GM18868 (cell line): ENCODE measurements at regions not wholly inside any gene's neighbourhood (a gene's known extent, or its start where the extent isn't known, plus 50 kb on each side); places are given as distances from the start of the nearest gene placed in this dataset.

ENCODE experiments used
- ATAC-seq: cut with Tn5 transposase; IDR thresholded peaks from one replicate; pipeline ENCODE4 v1.9.1; 2021; ENCODE audit warnings: mild to moderate bottlenecking, moderate library complexity; ENCODE audit not compliant: unreplicated experiment

DNA sequence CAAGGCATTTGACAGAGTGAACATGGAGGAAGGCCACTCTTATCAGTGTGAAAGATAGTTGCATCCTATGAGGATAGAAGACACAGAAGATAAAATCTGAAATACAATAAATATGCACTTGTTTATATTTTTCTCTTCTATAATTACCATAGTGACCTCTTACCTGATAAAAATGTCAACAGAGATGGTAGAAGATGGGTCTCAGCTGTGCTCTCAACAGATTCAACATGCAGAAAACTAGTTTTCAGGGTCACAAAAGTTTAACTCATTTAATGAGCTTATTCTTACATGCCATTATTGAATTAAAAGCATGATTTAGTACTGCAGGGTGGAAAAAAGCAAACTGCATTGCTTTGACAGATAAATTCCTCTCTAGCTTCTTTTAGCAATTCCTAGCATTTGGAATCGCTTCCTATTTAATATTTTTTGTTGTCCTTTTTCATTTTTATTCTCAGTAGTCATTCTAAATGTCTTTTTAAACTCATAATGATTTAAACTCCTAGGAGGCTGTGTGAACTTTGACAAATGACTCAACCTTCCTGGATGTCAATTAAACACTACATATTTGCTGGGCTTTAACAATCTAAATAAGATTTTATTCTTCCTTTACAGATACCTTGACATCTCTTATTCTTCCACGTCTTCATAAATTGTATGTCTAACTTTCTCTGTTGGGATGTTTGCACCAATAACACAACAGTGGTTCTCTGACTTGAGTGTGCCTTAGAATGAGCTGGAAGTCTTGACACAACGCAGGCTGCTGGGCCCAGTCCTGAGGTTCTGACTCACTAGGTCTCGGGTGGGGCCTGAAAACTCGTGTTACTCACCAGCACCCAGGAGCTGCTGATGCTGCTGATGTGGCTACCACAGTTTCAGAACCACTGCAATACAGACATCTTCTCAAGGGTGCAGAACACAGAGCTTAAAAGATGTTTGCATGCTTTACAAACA lies 565.5 kb upstream of the IGFBP3 start:
- no peak for ATAC-seq

DNA sequence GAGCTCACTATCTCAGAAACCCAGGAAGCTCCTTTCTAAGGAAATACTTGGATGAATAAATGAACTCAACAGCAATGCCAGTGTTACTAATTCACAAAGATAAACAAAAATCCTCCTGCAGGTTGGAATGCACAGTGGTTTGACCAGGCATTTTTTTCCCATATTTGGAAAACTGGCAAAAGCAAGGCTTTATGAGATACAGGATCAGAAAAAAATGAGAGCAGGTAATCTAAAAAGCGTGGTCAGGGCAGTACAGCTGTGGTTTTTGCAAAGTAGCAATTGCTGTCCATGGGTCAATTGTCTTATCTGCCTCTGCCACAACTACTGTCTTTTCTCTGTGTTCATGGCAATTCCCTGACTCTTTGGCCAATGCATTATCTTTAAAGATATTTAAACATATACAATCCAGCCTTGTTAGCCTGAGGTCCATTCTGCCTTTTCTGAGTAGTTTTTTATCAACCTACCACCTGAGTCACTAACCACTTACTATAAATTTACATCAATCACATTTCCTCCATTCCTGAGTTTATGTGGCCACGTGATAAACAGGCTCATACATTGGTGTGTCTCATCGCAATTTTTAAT lies 564.5 kb upstream of the IGFBP3 start:
- no peak for ATAC-seq

DNA sequence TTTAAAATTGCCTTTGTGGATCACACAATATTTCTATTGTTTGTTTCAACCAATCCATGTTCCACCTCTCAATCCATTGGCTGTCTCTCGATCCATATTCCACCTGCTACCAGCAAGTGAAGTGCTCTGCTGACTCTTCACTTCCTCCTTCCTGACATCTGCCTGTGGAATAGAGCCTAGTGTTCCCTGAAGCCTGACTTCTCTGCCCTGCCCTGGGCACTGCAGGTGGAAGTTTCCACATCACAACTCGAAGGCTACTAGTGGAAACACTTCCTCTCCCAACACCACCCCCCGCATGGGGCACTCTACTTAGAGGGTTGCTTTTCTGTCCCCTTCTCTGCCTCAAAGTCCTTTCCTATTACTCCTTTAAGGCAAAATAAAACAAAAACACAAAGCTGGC lies 563.8 kb upstream of the IGFBP3 start:
- no peak for ATAC-seq

DNA sequence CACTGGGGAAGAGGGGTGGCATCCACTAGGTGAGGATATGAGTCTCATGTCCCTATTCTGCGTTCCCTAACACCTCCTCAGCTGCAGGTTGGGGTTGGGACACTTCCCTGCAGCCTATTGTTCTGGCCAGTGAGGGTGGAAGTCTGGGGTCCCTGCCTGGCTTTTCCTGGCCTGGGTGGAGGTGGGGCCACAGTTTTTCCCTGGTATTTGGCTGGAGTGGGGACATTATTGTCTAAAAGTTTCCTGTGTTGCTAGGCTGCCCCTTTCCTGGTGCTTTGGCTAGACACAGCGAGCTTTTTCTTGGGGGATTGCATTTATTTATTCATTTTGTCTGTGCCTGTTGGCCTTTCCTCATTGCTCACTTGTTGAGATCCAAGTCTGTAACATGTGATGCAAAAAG lies 559.5 kb upstream of the IGFBP3 start:
- ATAC-seq, result no peak

DNA sequence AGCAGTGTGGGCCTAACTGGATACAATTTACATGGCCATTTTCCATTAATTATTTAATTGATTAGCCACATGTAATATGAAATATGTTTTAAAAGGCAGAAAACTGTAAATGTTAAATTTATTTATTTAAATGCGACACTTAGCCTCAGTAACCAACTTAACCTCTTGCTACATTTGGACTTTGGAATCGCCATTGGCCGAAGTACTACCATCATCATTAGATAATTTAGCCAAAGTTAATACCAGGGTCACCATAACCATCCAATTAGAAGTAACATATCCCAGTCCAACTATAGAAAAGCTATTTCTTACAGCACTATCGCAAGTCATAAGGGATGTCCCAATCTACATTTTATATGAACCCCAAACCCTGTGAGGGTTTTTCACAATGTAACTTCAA lies 558.6 kb upstream of the IGFBP3 start:
- no peak for ATAC-seq

DNA sequence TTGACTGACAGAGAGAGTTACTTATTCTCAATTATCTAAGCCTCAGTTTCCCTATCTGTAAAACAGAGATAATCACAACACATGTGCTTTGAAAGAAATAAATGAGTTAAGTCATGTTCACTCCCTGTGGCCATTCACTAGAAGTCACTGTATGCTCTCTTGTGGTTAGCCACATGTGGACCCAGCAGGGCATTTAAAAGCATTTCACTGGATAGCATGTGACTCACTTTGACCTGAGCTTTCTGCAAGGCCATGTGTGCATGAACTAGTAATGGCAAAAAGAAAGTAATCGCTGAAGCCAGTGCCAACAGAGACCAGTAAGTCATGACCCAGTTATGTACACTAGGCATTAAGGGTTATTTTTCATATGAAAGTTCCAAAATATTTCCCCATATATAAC lies 557.0 kb upstream of the IGFBP3 start:
- ATAC-seq, result no peak

DNA sequence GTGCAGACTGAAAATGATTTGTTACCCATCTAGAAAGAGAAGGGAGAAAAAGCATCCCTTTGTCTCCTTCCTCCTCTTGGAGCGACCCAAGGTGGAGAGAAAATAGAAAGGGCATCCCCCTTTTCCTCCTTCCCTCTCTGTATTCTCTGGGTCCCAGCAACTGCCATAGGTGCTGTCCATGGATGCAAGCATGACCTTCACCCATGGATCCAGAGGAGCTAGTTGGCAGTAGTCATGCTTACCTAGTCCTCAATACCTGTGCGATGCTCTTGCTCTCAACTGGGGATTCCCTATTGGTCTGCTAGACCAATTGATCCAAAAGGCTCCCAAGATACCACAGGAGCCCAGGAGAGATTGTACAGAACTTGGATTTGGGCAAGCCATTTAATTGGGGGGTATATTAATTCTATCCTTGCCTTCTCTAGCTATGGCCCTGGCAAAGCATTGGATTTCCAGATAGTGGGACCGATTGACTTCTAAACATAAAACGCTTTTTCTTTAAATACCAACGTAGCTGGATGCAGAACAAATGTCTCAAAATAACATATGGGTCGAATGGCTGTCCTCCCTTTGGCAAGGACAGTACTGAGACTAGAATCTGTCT lies 547.8 kb upstream of the IGFBP3 start:
- no peak for ATAC-seq

DNA sequence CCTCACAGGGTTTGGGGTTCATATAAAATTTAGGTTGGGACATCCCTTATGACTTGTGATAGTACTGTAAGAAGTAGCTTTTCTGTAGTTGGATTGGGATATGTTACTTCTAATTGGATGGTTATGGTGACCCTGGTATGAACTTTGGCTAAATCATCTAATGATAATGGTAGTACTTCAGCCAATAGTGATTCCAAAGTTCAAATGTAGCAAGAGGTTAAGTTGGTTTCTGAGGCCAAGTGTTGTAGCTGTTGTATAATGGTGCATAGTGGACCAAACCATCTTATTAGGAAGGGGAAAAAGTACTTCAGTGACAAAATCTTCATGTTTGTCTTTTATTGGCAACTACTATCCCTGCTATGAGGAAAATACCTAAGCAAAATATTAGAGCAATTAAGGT lies 542.1 kb upstream of the IGFBP3 start:
- no peak for ATAC-seq

DNA sequence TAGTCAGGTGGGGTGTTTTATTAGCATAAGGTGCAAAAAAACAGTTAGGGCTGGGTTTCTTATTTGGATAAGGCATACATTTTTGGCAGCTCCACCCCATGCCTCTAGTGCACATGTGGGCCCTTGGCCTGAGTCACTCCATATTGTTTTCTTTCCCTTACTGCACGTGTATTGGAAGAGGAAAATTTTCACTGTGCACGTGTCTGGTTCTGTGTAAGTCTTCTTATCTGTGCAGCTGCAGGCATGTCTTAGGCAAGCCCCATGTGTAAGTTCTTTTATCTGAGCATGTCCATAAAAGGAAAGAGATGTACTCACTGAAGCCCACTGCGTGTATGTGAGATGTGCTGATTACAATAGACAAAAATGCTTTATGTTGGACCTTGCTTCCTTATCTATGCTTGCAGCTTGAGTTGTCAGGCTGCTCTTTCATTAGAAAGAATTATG lies 540.3 kb upstream of the IGFBP3 start:
- ATAC-seq, result no peak

DNA sequence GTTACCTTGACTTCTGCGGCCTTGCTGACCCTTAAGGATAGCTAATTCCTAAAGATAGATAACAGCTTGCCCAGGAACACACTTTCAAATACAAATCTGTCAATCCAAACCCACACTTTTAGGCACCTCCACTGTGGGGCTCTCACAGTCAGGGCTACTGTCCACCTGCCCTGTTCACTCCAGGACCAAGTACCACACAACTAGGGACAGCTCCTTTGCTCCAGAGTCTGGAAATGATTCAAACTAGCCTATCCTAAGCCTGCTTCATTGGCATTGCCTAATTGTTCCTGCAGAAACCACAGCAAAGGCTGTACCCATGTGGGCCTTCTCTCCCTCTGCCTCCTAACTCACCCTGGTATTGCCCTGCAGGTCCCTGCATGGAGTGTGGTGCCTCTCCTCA lies 538.9 kb upstream of the IGFBP3 start:
- ATAC-seq, result no peak

DNA sequence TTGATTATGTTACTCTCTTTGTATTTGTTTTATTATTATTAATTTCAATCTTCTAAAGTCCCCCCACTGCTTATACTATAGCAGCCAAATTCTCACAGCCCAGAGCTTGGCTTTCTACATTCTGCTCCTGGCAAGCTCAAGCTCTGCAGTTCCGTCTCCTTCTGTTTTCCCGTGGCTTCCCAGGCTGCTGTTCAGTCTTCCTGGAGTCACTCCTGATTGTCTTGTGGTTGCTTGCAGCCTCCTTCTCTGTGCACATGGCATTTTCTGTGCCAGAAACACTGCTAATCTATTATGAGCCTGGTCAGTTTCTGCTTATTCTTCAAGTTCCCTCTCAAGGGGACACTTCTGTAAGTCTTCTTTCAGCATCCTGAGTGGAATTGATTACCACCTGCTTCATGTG lies 533.7 kb upstream of the IGFBP3 start:
- ATAC-seq, result no peak

DNA sequence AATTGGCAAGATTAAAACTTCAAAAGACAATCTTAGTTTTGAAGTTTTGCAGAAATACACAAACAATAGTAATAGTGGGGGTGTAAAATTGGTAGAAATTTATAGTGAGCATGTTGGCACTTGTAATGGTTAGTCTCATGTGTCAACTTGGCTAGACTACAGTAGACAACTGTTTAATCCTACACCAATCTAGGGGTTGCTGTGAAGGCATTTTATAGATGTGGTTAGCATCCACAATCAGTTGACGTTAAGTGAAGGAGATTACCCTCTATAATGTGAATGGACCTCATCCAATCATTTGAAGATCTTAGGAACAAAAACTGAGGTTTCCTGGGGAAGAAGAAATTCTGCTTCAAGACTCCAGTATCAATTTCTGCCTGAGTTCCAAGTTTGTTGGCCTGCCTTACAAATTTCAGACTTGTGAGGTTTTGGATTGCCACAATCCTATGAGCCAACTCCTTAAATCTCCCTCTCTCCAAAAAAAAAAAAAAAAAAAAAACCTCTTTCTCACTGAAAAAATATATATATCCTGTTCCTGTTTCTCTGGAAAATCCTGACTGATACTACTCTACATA lies 531.6 kb upstream of the IGFBP3 start:
- ATAC-seq, result no peak

DNA sequence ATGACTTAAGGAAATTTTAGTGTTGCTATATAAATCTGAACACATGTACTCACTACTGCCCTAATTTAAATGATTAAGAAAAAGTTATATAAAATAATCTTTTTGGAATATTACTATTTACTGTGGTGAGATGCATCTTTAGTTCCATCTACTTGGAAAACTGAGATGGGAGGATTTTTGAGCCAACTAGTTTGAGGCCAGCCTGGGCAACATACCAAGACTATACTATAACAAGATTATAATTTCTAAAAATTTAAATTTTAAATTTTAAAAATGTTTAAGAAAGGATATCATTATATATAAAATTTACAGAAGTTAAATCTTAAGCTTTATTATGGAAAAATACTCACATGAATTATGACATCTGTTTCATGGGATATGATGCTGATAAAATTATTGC lies 530.8 kb upstream of the IGFBP3 start:
- ATAC-seq, result no peak

DNA sequence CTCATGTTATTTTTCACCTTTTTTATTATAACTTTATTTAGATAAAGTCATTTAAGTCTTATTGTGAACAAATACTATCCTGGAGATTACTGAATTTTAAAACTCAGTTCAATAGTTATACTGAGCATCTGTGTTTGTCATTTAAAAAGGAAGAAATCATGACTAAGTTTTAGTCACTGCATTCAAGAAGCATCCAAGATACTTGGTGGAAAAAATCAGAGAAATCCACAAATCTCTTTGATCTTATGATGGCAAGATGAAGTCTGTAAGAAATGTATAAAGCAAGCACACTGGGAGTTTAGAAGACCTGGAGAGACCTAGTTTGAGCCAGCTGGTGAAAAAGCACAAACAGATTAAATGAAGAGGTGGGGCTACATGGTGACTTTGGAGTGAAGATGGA lies 529.8 kb upstream of the IGFBP3 start:
- ATAC-seq, result no peak

DNA sequence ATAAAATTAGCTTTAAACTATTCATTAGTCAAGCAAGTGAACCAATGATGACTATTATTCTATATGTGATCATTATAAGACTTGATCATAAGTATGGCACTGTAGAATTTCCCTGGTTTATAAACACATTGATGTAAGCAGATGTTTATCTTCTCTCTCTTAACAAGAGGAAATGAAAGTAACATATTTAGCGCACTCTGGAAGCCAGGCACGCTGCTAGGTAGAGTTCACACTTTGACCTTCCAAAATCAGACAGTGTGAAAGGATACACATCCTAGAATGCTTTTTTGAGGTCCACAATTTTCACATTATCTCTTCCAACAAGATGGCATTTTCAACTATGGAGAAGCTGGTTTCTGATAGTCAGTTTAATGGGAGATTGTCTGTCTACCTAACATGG lies 529.4 kb upstream of the IGFBP3 start:
- peak; percentile 73 for ATAC-seq

DNA sequence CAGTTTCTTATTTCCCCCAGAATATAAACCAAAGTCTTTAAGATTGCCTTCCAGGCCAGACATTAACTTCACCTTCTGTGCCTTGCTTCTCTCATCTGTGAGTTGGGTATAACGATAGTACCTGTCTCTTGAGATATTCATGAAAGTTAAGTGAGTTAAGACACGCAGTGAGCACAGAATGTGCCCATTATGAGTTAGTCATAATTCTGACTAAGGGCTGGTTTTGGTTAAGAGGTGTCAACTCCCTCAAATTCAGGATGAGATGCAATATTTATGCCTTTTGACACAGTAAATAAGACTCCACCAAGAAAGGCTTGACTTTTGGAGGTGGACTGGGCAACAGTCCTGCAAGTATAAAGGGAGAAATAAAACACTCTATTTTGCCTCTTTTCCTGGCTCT lies 528.7 kb upstream of the IGFBP3 start:
- no peak for ATAC-seq

DNA sequence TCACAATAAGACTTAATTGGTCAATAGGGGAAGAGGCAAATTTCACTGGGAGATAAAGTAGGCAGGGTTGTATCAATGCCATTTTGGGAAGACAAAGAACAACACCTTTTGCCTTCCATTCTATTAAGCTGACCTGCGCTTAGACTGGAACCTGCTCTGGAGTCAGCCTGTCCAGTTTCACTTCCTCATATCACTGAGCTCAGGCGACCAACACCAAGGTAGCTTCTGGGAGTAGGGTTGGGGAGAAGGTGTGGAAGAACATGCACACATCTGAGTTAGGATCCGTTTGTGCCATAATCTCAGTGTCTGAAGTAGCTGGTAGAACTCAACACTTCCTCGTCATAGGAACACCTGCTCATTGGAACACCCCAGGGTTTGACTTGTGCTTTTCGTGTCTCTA lies 527.4 kb upstream of the IGFBP3 start:
- peak; percentile 60 for ATAC-seq

DNA sequence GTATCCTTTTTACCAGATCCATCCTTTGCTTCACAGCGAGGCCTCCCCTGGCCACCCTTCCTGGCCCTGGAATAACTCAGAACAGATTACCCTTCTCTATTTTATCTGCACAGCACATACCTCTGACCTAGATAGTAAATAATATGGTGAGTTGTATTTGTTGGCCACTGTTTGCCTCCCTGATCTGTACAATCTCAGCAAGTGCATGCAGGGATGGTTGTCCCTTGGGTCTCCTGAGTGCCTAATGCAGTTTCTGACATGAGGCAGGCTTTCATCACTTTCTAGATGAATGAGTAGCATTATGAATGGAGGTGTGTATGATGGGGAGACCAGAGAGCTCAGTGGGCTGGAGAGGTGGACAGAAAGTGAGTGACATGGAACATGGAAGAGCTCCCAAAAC lies 525.1 kb upstream of the IGFBP3 start:
- ATAC-seq, result no peak

DNA sequence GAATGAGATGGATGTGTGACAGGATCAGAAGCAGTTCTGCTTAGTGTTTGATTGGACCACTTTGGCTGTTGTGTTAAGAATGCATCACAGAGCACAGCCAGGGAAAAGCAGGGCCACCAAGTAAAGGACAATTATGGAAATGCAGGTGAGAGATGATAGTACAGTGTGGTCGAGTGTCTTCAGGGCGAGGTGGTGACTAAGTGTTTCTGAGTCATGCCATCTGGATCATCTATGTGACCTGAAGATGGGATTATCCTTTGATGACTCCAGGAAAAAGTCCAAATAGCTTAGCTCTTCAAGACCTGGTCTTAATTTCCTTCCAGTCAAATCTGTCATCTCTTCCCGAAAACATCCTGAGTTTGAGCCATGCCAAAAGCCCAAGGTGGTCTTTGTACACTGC lies 523.2 kb upstream of the IGFBP3 start:
- ATAC-seq, result no peak

DNA sequence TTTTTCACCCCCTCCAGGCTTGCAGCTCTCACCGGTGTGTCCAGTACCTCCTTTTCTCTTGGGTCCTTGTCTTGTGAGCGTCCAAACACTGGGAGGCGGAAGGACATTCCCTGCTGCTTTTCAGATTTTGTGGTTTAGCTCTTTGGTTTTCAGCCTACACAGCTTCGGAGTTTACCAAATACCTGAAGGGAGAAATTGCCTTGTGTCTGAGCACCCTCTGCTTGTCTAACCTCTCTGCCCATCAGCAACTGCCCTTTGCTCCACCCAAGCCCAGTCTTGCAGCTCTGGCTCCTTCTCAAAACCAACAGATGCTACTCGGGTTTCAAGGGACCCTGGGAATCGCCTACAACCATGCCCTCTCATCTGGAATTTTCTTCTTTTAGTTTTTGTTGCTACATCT lies 519.1 kb upstream of the IGFBP3 start:
- ATAC-seq, result no peak

DNA sequence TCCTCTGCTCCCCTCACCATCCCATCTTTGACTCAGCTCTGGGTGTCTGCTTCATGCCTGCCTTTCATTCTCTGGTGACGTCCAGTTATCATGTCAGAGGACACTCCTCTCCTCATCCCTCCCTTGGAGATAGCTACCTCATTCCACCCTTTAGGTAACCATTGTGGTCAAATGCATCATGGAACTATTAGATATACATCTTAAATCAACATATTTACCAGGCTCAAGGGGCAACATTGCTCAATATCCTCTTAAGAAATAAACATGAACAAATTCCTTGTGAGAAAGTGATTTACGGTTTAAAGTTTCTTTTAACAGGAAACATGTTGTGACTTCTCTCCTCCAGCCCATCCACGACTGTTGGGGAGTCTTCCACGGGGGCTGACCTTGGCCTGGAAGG lies 511.6 kb upstream of the IGFBP3 start:
- ATAC-seq, result no peak

DNA sequence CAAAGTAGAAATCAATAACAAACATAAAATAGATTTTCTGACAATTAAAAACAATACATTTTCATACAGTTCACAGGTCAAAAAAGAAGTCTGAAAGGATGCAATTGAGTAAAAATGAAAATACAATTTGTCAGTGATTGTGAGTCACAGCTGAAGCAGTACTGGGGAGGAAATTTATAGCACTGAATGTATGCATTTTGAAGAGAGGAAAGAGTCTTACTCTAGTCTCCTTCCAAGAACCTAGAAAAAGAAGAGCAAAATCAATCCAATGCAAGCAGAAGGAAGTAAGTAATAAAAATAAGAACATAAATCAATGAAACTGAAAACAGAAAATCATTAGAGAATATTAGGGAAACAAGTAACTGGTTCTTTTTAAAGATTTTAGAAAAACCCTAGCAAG lies 507.2 kb upstream of the IGFBP3 start:
- ATAC-seq, result no peak
